ENCODE measurements at regions not wholly inside any gene's neighbourhood (a gene's known extent, or its start where the extent isn't known, plus 50 kb on each side); places are given as distances from the start of the nearest gene placed in this dataset.
"Not testable (repeated sequence)": the region's sequence is repeated elsewhere in the genome, so short reads cannot be mapped to it uniquely, and the experiment has no call there.

DNA sequence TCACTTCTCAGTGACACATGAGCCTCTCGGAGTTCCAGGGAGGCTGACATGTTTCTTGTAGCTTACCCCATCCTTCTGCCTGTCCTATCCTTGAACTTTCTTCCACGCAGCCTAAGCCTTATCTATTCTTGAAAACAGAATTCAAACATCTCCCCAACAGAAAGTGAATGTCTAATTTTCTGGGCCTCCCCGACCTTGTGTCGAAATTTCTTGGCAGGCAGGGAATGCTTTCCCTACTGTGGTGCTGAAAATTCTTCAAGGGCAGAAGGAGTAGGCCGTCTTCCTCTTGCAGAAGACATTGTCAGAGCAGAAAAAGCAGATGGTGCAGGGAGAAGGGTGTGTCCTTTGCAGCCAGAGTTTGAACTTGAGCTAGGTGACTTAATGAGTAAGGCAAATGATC, 63.0 kb upstream of the TCL1B start:
- Histone ChIP-seq H3K4me3 (no peak overlapping the region), H3K27me3 (no peaks in the 10 kb centered on the region), H3K36me3 (no peaks in the 10 kb centered on the region), H3K9me3 (peaks cover 0 to 3% (median 0%) of the 10 kb centered on the region in 4 donors), H3K27ac (no peak overlapping the region), H3K4me1 (no peaks in the 10 kb centered on the region)
- no peak for TF ChIP-seq POLR2A (IDR thresholded peaks at IDR 0.05)
- TF ChIP-seq, protein P1, sequence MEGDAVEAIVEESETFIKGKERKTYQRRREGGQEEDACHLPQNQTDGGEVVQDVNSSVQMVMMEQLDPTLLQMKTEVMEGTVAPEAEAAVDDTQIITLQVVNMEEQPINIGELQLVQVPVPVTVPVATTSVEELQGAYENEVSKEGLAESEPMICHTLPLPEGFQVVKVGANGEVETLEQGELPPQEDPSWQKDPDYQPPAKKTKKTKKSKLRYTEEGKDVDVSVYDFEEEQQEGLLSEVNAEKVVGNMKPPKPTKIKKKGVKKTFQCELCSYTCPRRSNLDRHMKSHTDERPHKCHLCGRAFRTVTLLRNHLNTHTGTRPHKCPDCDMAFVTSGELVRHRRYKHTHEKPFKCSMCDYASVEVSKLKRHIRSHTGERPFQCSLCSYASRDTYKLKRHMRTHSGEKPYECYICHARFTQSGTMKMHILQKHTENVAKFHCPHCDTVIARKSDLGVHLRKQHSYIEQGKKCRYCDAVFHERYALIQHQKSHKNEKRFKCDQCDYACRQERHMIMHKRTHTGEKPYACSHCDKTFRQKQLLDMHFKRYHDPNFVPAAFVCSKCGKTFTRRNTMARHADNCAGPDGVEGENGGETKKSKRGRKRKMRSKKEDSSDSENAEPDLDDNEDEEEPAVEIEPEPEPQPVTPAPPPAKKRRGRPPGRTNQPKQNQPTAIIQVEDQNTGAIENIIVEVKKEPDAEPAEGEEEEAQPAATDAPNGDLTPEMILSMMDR (IDR thresholded peaks at IDR 0.05): no peak
- no peak for DNase-seq

DNA sequence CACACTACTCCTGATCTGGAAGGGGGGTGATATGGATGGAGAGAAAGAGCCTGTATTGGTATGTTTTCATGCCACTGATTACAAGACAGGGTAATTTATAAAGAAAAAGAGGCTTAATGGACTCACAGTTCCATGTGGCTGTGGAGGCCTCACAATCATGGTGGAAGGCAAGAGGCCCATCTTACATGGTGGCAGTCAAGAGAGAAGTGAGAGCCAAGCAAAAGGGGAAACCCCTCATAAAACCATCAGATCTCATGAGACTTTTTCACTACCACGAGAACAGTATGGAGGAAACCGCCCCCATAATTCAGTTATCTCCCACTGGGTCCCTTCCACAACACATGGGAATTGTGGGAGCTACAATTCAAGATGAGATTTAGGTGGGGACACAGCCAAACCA, 60.5 kb upstream of the TCL1B start:
- not testable (repeated sequence) for H3K27ac ChIP-seq, H3K9me3 ChIP-seq, H3K27me3 ChIP-seq, H3K4me3 ChIP-seq, H3K4me1 ChIP-seq, DNase-seq, H3K36me3 ChIP-seq

DNA sequence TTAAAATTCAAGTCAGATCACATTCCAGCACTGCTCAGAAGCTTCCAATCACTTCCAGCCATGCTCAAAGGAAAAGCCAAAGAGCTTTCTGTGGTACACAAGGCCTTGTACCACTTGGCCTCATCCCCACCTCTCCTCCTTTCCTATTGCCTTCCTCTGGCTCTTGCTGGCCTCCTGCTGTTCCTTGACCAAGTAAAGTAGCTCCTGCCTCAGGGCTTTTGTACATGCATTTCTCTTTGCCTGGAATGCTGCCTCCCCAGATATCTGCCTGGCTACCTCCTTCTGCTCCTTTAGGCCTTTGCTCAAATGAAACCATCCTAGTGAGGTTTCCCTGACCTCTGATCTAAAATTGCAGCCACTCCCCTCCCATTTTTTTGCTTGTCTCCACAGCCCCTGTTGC, 51.2 kb upstream of the TCL1B start:
- no peak for TF ChIP-seq POLR2A (IDR thresholded peaks at IDR 0.05)
- TF ChIP-seq, protein P1 (IDR thresholded peaks at IDR 0.05): no peak
- no peaks in the 10 kb centered on the region for H3K27me3 ChIP-seq
- H3K4me1 ChIP-seq: no peaks in the 10 kb centered on the region
- H3K9me3 ChIP-seq: no peaks in the 10 kb centered on the region
- no peak for DNase-seq
- H3K36me3 ChIP-seq: no peaks in the 10 kb centered on the region
- H3K27ac ChIP-seq: no peak overlapping the region
- no peak overlapping the region for H3K4me3 ChIP-seq

All from Peyer's patch (tissue), 4 donors.